ENCODE measurements at regions not wholly inside any gene's neighbourhood (a gene's known extent, or its start where the extent isn't known, plus 50 kb on each side); places are given as distances from the start of the nearest gene placed in this dataset.

GRCh38 chr12:74816398-74817175 lies 279.0 kb downstream of the ATXN7L3B start:
- DNase-seq (ENCODE audit: low read depth, low spot score): no peak

GRCh38 chr12:74817499-74817898 lies 279.9 kb downstream of the ATXN7L3B start:
- DNase-seq (ENCODE audit: low read depth, low spot score): no peak

- DNase-seq (ENCODE audit: low read depth, low spot score): no peak
Observed at GRCh38 chr12:74818412-74818811, 280.8 kb downstream of the ATXN7L3B start.

GRCh38 chr12:74820324-74820723 lies 282.7 kb downstream of the ATXN7L3B start:
- no peak for DNase-seq (ENCODE audit: low read depth, low spot score)

- no peak for DNase-seq (ENCODE audit: low read depth, low spot score)
Observed at GRCh38 chr12:74836567-74836966, 298.9 kb downstream of the ATXN7L3B start.

GRCh38 chr12:74846116-74846515 lies 308.5 kb downstream of the ATXN7L3B start:
- DNase-seq (ENCODE audit: low read depth, low spot score): no peak

GRCh38 chr12:74847169-74847568 lies 309.5 kb downstream of the ATXN7L3B start:
- no peak for DNase-seq (ENCODE audit: low read depth, low spot score)

GRCh38 chr12:74848006-74848405 lies 310.4 kb downstream of the ATXN7L3B start:
- DNase-seq (ENCODE audit: low read depth, low spot score): no peak

GRCh38 chr12:74849801-74850200 lies 312.2 kb downstream of the ATXN7L3B start:
- DNase-seq (ENCODE audit: low read depth, low spot score): no peak

- no peak for DNase-seq (ENCODE audit: low read depth, low spot score)
Observed at GRCh38 chr12:74871817-74872216, 334.2 kb downstream of the ATXN7L3B start.

GRCh38 chr12:74885775-74886174 lies 323.9 kb downstream of the KCNC2 start:
- no peak for DNase-seq (ENCODE audit: low read depth, low spot score)

GRCh38 chr12:74889073-74889472 lies 320.6 kb downstream of the KCNC2 start:
- DNase-seq (ENCODE audit: low read depth, low spot score): no peak

- no peak for DNase-seq (ENCODE audit: low read depth, low spot score)
Observed at GRCh38 chr12:74889563-74890236, 319.9 kb downstream of the KCNC2 start.

- DNase-seq (ENCODE audit: low read depth, low spot score): peak; percentile 36
Observed at GRCh38 chr12:74890237-74890599, 319.4 kb downstream of the KCNC2 start.

- DNase-seq (ENCODE audit: low read depth, low spot score): no peak
Observed at GRCh38 chr12:74891083-74891668, 318.5 kb downstream of the KCNC2 start.

GRCh38 chr12:74892057-74892633 lies 317.5 kb downstream of the KCNC2 start:
- no peak for DNase-seq (ENCODE audit: low read depth, low spot score)

- DNase-seq (ENCODE audit: low read depth, low spot score): no peak
Observed at GRCh38 chr12:74896186-74896585, 313.5 kb downstream of the KCNC2 start.

- DNase-seq (ENCODE audit: low read depth, low spot score): no peak
Observed at GRCh38 chr12:74897425-74898211, 312.0 kb downstream of the KCNC2 start.

- no peak for DNase-seq (ENCODE audit: low read depth, low spot score)
Observed at GRCh38 chr12:74899031-74899829, 310.4 kb downstream of the KCNC2 start.

GRCh38 chr12:74900232-74900631 lies 309.4 kb downstream of the KCNC2 start:
- no peak for DNase-seq (ENCODE audit: low read depth, low spot score)

- DNase-seq (ENCODE audit: low read depth, low spot score): no peak
Observed at GRCh38 chr12:74903522-74903921, 306.1 kb downstream of the KCNC2 start.

Data from smooth muscle cell of the brain vasculature (primary cell).